DOHH2 (cell line): ENCODE measurements at regions not wholly inside any gene's neighbourhood (a gene's known extent, or its start where the extent isn't known, plus 50 kb on each side); places are given as distances from the start of the nearest gene placed in this dataset.

Source experiments
- H3F3A ChIP-seq: fragments of 200-600 bp; sonication (generic), shearing (Covaris generic); 2 replicates; pipeline ENCODE4 v1.6.0; 2016; ENCODE audit warnings: antibody characterized with exemption, mild to moderate bottlenecking; ENCODE audit not compliant: control insufficient read depth, insufficient read depth
- H3K27ac ChIP-seq: fragments of 200-600 bp; sonication (generic); 2 replicates; pipeline ENCODE4 v1.5.1; 2014; ENCODE audit warnings: low read depth, mild to moderate bottlenecking, low read length, moderate library complexity
- H3K27me3 ChIP-seq: fragments of 200-600 bp; sonication (generic); 2 replicates; pipeline ENCODE4 v1.6.1; 2014; ENCODE audit warnings: mild to moderate bottlenecking, low read length, mixed read lengths; ENCODE audit not compliant: control insufficient read depth
- H3K36me3 ChIP-seq: fragments of 200-600 bp; sonication (generic); 2 replicates; pipeline ENCODE4 v1.6.1; 2014; ENCODE audit warnings: mild to moderate bottlenecking, low read length, moderate library complexity, mixed read lengths; ENCODE audit not compliant: control insufficient read depth
- H3K4me1 ChIP-seq: fragments of 200-600 bp; sonication (generic); 2 replicates; pipeline ENCODE4 v1.6.1; 2014; ENCODE audit warnings: mild to moderate bottlenecking, low read length, mixed read lengths; ENCODE audit not compliant: control insufficient read depth
- H3K4me2 ChIP-seq: fragments of 200-600 bp; sonication (generic); 2 replicates; pipeline ENCODE4 v1.6.0; 2014; ENCODE audit warnings: mild to moderate bottlenecking, low read length, moderate library complexity
- H3K4me3 ChIP-seq: fragments of 200-600 bp; sonication (generic); 2 replicates; pipeline ENCODE4 v1.5.1; 2014; ENCODE audit warnings: mild to moderate bottlenecking, low read length, mixed read lengths
- H3K79me2 ChIP-seq: fragments of 200-600 bp; sonication (generic); 2 replicates; pipeline ENCODE4 v1.6.1; 2014; ENCODE audit warnings: mild to moderate bottlenecking, low read length, mixed read lengths; ENCODE audit not compliant: control insufficient read depth
- H3K9me2 ChIP-seq: fragments of 200-600 bp; sonication (generic); replicated peaks from 2 replicates; pipeline ENCODE4 v1.6.1; 2014; ENCODE audit warnings: mild to moderate bottlenecking, low read length, mixed read lengths; ENCODE audit not compliant: control insufficient read depth
- H3K9me3 ChIP-seq: fragments of 200-600 bp; sonication (generic); 2 replicates; pipeline ENCODE4 v1.6.1; 2014; ENCODE audit warnings: antibody characterized with exemption, low read length, mixed read lengths; ENCODE audit not compliant: control insufficient read depth, insufficient read depth
- H4K20me1 ChIP-seq: fragments of 200-600 bp; sonication (generic); 2 replicates; pipeline ENCODE4 v1.6.0; 2014; ENCODE audit warnings: low read depth, mild to moderate bottlenecking, antibody characterized with exemption, low read length, moderate library complexity; ENCODE audit not compliant: control insufficient read depth, insufficient read depth
- CTCF ChIP-seq: fragments of 200-600 bp; sonication (generic); IDR thresholded peaks from one replicate; pipeline ENCODE4 v1.5.1; 2014; ENCODE audit warnings: antibody characterized with exemption, mild to moderate bottlenecking, low read depth, low read length; ENCODE audit not compliant: poor library complexity, severe bottlenecking
- EZH2phosphoT487 ChIP-seq: fragments of 200-600 bp; sonication (generic); IDR thresholded peaks from 2 replicates; pipeline ENCODE4 v1.6.1; 2017; ENCODE audit warnings: borderline replicate concordance, mild to moderate bottlenecking, antibody characterized with exemption, low read length, moderate library complexity, mixed read lengths

- H3K9me3 ChIP-seq = no peaks in the 10 kb centered on the region
- H3K9me2 ChIP-seq = no peaks in the 10 kb centered on the region
- no peaks in the 10 kb centered on the region for H3K79me2 ChIP-seq
- H3K36me3 ChIP-seq = no peaks in the 10 kb centered on the region
- no peaks in the 10 kb centered on the region for H4K20me1 ChIP-seq
- H3K4me3 ChIP-seq = no peak overlapping the region
- no peaks in the 10 kb centered on the region for H3F3A ChIP-seq
- TF ChIP-seq EZH2phosphoT487 (no peak), CTCF (no peak)
- no peaks in the 10 kb centered on the region for H3K27me3 ChIP-seq
- no peak overlapping the region for H3K27ac ChIP-seq
- H3K4me1 ChIP-seq = no peaks in the 10 kb centered on the region
- no peak overlapping the region for H3K4me2 ChIP-seq
These were observed 94.9 kb upstream of the SLC6A11 start for GRCh38 chr3:10721101-10721500.

- no peak overlapping the region for H3K27ac ChIP-seq
- H3K4me2 ChIP-seq = no peak overlapping the region
- no peaks in the 10 kb centered on the region for H3K79me2 ChIP-seq
- H3K9me2 ChIP-seq = no peaks in the 10 kb centered on the region
- H3F3A ChIP-seq = no peaks in the 10 kb centered on the region
- H4K20me1 ChIP-seq = no peaks in the 10 kb centered on the region
- no peaks in the 10 kb centered on the region for H3K27me3 ChIP-seq
- H3K4me3 ChIP-seq = no peak overlapping the region
- no peaks in the 10 kb centered on the region for H3K36me3 ChIP-seq
- no peaks in the 10 kb centered on the region for H3K9me3 ChIP-seq
- no peaks in the 10 kb centered on the region for H3K4me1 ChIP-seq
- TF ChIP-seq CTCF (no peak), EZH2phosphoT487 (no peak)
These were observed 93.1 kb upstream of the SLC6A11 start for GRCh38 chr3:10722911-10723310.

GRCh38 chr3:10723991-10724390 is 92.0 kb upstream of the SLC6A11 start:
- Histone ChIP-seq H3K36me3 (no peaks in the 10 kb centered on the region), H3K9me2 (no peaks in the 10 kb centered on the region), H4K20me1 (no peaks in the 10 kb centered on the region), H3K27ac (no peak overlapping the region), H3K27me3 (no peaks in the 10 kb centered on the region), H3K79me2 (no peaks in the 10 kb centered on the region), H3K4me2 (no peak overlapping the region), H3K4me1 (no peaks in the 10 kb centered on the region), H3K9me3 (no peaks in the 10 kb centered on the region), H3K4me3 (no peak overlapping the region), H3F3A (no peaks in the 10 kb centered on the region)
- TF ChIP-seq EZH2phosphoT487 (no peak), CTCF (no peak)

GRCh38 chr3:10725067-10725466 is 91.0 kb upstream of the SLC6A11 start:
- H3K4me3 ChIP-seq = no peak overlapping the region
- no peaks in the 10 kb centered on the region for H4K20me1 ChIP-seq
- H3K9me2 ChIP-seq = no peaks in the 10 kb centered on the region
- H3K36me3 ChIP-seq = no peaks in the 10 kb centered on the region
- no peak overlapping the region for H3K27ac ChIP-seq
- TF ChIP-seq EZH2phosphoT487 = no peak
- no peak for TF ChIP-seq CTCF
- no peaks in the 10 kb centered on the region for H3K4me1 ChIP-seq
- H3K4me2 ChIP-seq = no peak overlapping the region
- no peaks in the 10 kb centered on the region for H3K79me2 ChIP-seq
- no peaks in the 10 kb centered on the region for H3K27me3 ChIP-seq
- H3K9me3 ChIP-seq = no peaks in the 10 kb centered on the region
- no peaks in the 10 kb centered on the region for H3F3A ChIP-seq
